A549 (cell line): ENCODE measurements at regions not wholly inside any gene's neighbourhood (a gene's known extent, or its start where the extent isn't known, plus 50 kb on each side); places are given as distances from the start of the nearest gene placed in this dataset.
"Not testable (repeated sequence)": the region's sequence is repeated elsewhere in the genome, so short reads cannot be mapped to it uniquely, and the experiment has no call there.

Experiments
- ATAC-seq, 2 experiments: fragments of 200-7000 bp in 1 of 2; fragments of >200 bp in 1 of 2; cut with Nextera tagmentation in 1 of 2; cut with Tn5 transposase in 1 of 2; 3 replicates each; pipeline versions ENCODE4 v1.8.0 to v1.9.1; 2018 to 2020; ENCODE audit warnings: mild to moderate bottlenecking in 1 of 2, moderate library complexity in 1 of 2
- CTCF ChIA-PET: fragments of 300-600 bp; sonication (Branson Sonifier 250); formaldehyde crosslinking; extraction: SDS; loops from one replicate; lab custom pipeline; 2021; ENCODE audit warnings: antibody characterized with exemption, inconsistent platforms; lab: Yijun Ruan, JAX
- POLR2A ChIA-PET: fragments of 350-600 bp; formaldehyde crosslinking; extraction: SDS; loops from one replicate; lab custom pipeline; 2021; ENCODE audit warnings: antibody characterized with exemption, inconsistent platforms; lab: Yijun Ruan, JAX
- DNase-seq, 2 experiments: peaks; one replicate each; pipeline versions ENCODE4 v3.0.0 to v3.0.0-alpha.2; 2011 to 2016; ENCODE audit warnings: low read depth in 1 of 2, low spot score in 1 of 2
- FAIRE-seq: peaks from 2 replicates; lab custom pipeline; 2011; peaks lifted over from hg19 to GRCh38; lab: Jason Lieb, UNC
- H3K27ac ChIP-seq, 2 experiments: fragments of >200 bp; sonication (Bioruptor Twin); formaldehyde crosslinking; 3 replicates each; pipeline ENCODE4 v1.5.1; 2016 to 2017
- H3K4me1 ChIP-seq: fragments of >200 bp; sonication (Bioruptor Twin); formaldehyde crosslinking; 3 replicates; pipeline ENCODE4 v1.6.1; 2016
- H3K4me2 ChIP-seq: fragments of >200 bp; sonication (Bioruptor Twin); formaldehyde crosslinking; 3 replicates; pipeline ENCODE4 v1.6.1; 2016
- H3K4me3 ChIP-seq: fragments of >200 bp; sonication (Bioruptor Twin); formaldehyde crosslinking; 3 replicates; pipeline ENCODE4 v1.5.1; 2016
- H3K9me3 ChIP-seq: fragments of >200 bp; sonication (Bioruptor Twin); formaldehyde crosslinking; 3 replicates; pipeline ENCODE4 v1.6.1; 2016
- CBX8 ChIP-seq: fragments of 200-600 bp; sonication (generic); IDR thresholded peaks from 2 replicates; pipeline ENCODE4 v1.6.1; 2016
- EHMT2 ChIP-seq: fragments of 200-600 bp; sonication (generic); IDR thresholded peaks from 2 replicates; pipeline ENCODE4 v1.6.1; 2016; ENCODE audit warnings: antibody characterized with exemption, low read depth, mild to moderate bottlenecking, moderate library complexity
- ELK1 ChIP-seq: fragments of 150-350 bp; IDR thresholded peaks from 2 replicates; pipeline ENCODE4 v1.6.1; 2014; ENCODE audit warnings: low read depth, mild to moderate bottlenecking, low read length
- ESRRA ChIP-seq: fragments of 150-350 bp; IDR thresholded peaks from 2 replicates; pipeline ENCODE4 v1.6.1; 2014; ENCODE audit warnings: mild to moderate bottlenecking, low read length, borderline replicate concordance
- FOSB ChIP-seq: fragments of 250-450 bp; sonication (Bioruptor Pico); IDR thresholded peaks from 2 replicates; pipeline ENCODE4 v1.5.0; 2020; ENCODE audit warnings: mild to moderate bottlenecking, moderate library complexity
- HOXA7 ChIP-seq: fragments of 250-450 bp; sonication (Bioruptor Pico); IDR thresholded peaks from 2 replicates; pipeline ENCODE4 v1.5.0; 2020; ENCODE audit warnings: mild to moderate bottlenecking, moderate library complexity
- JUN ChIP-seq, 2 experiments: fragments of >200 bp; sonication (Bioruptor Twin); formaldehyde crosslinking; IDR thresholded peaks; 2 replicates in 1 of 2; 3 replicates in 1 of 2; pipeline ENCODE4 v1.6.1; 2016 to 2017
- KDM5A ChIP-seq: fragments of 200-600 bp; sonication (generic); IDR thresholded peaks from 2 replicates; pipeline ENCODE4 v1.6.1; 2016; ENCODE audit warnings: antibody characterized with exemption, mild to moderate bottlenecking
- MYC ChIP-seq: IDR thresholded peaks from 2 replicates; pipeline ENCODE4 v1.6.1; 2012; ENCODE audit warnings: mild to moderate bottlenecking, inconsistent platforms, low read length, improper control_type of control experiment, borderline replicate concordance
- NPAS2 ChIP-seq: fragments of 250-450 bp; sonication (Bioruptor Pico); IDR thresholded peaks from 2 replicates; pipeline ENCODE4 v1.8.0; 2022; ENCODE audit warnings: mild to moderate bottlenecking, moderate library complexity, borderline replicate concordance
- POLR2A ChIP-seq: IDR thresholded peaks from 2 replicates; pipeline ENCODE4 v1.6.1; 2012; ENCODE audit warnings: mild to moderate bottlenecking, low read length
- RAD21 ChIP-seq, 2 experiments: fragments of >200 bp in 1 of 2; sonication (Bioruptor Twin) in 1 of 2; formaldehyde crosslinking in 1 of 2; IDR thresholded peaks in 1 of 2; conservative IDR thresholded peaks in 1 of 2; 2 replicates in 1 of 2; 3 replicates in 1 of 2; pipeline ENCODE4 v1.6.1; 2012 to 2018; ENCODE audit warnings: inconsistent platforms in 1 of 2
- REST ChIP-seq: fragments of 200-600 bp; sonication (generic); IDR thresholded peaks from 2 replicates; pipeline ENCODE4 v1.6.1; 2016; ENCODE audit warnings: antibody characterized with exemption, mild to moderate bottlenecking, moderate library complexity
- SMC3 ChIP-seq: fragments of >200 bp; sonication (Bioruptor Twin); formaldehyde crosslinking; IDR thresholded peaks from 3 replicates; pipeline ENCODE4 v1.6.1; 2018; ENCODE audit warnings: inconsistent platforms
- SREBF2 ChIP-seq: fragments of 450-650 bp; IDR thresholded peaks from 2 replicates; pipeline ENCODE4 v1.6.1; 2014; ENCODE audit warnings: mild to moderate bottlenecking, moderate library complexity
- ZC3H11A ChIP-seq: fragments of 450-650 bp; IDR thresholded peaks from 2 replicates; pipeline ENCODE4 v1.6.1; 2014; ENCODE audit warnings: antibody characterized with exemption, mild to moderate bottlenecking
- ZNF302 ChIP-seq: fragments of 250-450 bp; sonication (Bioruptor Pico); IDR thresholded peaks from 2 replicates; pipeline ENCODE4 v1.9.0; 2021; ENCODE audit warnings: inconsistent platforms, mild to moderate bottlenecking, moderate library complexity
- WGBS: methylation state at CpG from one replicate; pipeline ENCODE4 v1.1.6; 2017; ENCODE audit errors: missing lambda C conversion rate; 5-methylcytosine and 5-hydroxymethylcytosine counted together
- TF ChIP-seq, protein P1 (sequence below): fragments of 250-450 bp; sonication (Bioruptor Pico); IDR thresholded peaks from 2 replicates; pipeline ENCODE4 v1.5.0; 2020; ENCODE audit warnings: low read depth, mild to moderate bottlenecking, moderate library complexity

GRCh38 chr5:101062902-101063301 is 159.8 kb upstream of the ST8SIA4 start:
- CTCF ChIA-PET, result no interaction called here
- no peak for FAIRE-seq
- DNase-seq, result no peak

GRCh38 chr5:101047181-101047580 is 144.1 kb upstream of the ST8SIA4 start:
- no peak overlapping the region for H3K4me2 ChIP-seq
- H3K4me3 ChIP-seq, result no peak overlapping the region
- TF ChIP-seq REST (no peak), NPAS2 (CRISPR knock-in tag) (no peak), SREBF2 (no peak), EHMT2 (no peak), JUN (IDR thresholded peaks at IDR 0.05) (no peak), ELK1 (no peak), ZC3H11A (no peak), ESRRA (no peak)
- FAIRE-seq, result no peak
- no peak for DNase-seq
- WGBS, result 49% methylated on average over 2 of the region's 2 CpGs
- no peak for ATAC-seq
- ChIA-PET CTCF (no interaction called here), POLR2A (no interaction called here)
- H3K9me3 ChIP-seq, result no peaks in the 10 kb centered on the region
- no peaks in the 10 kb centered on the region for H3K4me1 ChIP-seq
- H3K27ac ChIP-seq, result no peak overlapping the region

More at GRCh38 chr5:101062902-101063301, 159.8 kb upstream of the ST8SIA4 start:
- POLR2A ChIA-PET, result no interaction called here
- ATAC-seq, result no peak
- Histone ChIP-seq H3K4me1 (no peaks in the 10 kb centered on the region), H3K27ac (no peak overlapping the region), H3K9me3 (peaks cover 6% of the 10 kb centered on the region; the same call in 1 of the 3 replicates), H3K4me2 (no peak overlapping the region), H3K4me3 (no peak overlapping the region)
- TF ChIP-seq MYC, result no peak
- no peak for TF ChIP-seq EHMT2
- TF ChIP-seq KDM5A, result no peak
- TF ChIP-seq JUN (IDR thresholded peaks at IDR 0.05), result no peak
- TF ChIP-seq SMC3, result no peak
- TF ChIP-seq ELK1, result no peak
- TF ChIP-seq HOXA7, result no peak
- TF ChIP-seq, protein P1, sequence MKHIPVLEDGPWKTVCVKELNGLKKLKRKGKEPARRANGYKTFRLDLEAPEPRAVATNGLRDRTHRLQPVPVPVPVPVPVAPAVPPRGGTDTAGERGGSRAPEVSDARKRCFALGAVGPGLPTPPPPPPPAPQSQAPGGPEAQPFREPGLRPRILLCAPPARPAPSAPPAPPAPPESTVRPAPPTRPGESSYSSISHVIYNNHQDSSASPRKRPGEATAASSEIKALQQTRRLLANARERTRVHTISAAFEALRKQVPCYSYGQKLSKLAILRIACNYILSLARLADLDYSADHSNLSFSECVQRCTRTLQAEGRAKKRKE, result no peak
- no peak for TF ChIP-seq FOSB (CRISPR knock-in tag)

- 73% methylated on average over 3 of the region's 3 CpGs for WGBS
- Histone ChIP-seq H3K4me1 (no peaks in the 10 kb centered on the region), H3K9me3 (no peaks in the 10 kb centered on the region), H3K4me3 (no peak overlapping the region), H3K27ac (no peak overlapping the region), H3K4me2 (no peak overlapping the region)
- DNase-seq, result no peak
- ChIA-PET CTCF (interaction anchor here (0.9 kb wide), 1 partner anchor 11 kb away, joined by 3 read pairs; no protein-coding TSS in a partner anchor), POLR2A (no interaction called here)
- FAIRE-seq, result no peak
- ATAC-seq, result no peak
- TF ChIP-seq CBX8 (no peak), RAD21 (conservative IDR thresholded peaks at IDR 0.05 in 1 of 2, IDR thresholded peaks at IDR 0.05 in 1 of 2) (peak in 1 of 2 experiments; percentile 31; a peak in 3 of 5 replicates), ZNF302 (CRISPR knock-in tag) (no peak), POLR2A (no peak)
- TF ChIP-seq, all 56 proteins: peak for 1
These were observed 142.6 kb upstream of the ST8SIA4 start for GRCh38 chr5:101045689-101046088.

GRCh38 chr5:101040002-101040401 is 136.9 kb upstream of the ST8SIA4 start:
- FAIRE-seq, H3K27ac ChIP-seq, DNase-seq, H3K4me1 ChIP-seq, ATAC-seq, H3K4me2 ChIP-seq, H3K9me3 ChIP-seq, POLR2A ChIA-PET, CTCF ChIA-PET, H3K4me3 ChIP-seq: not testable (repeated sequence)
